Astrocyte (in vitro differentiated cells and primary cell): ENCODE measurements at regions not wholly inside any gene's neighbourhood (a gene's known extent, or its start where the extent isn't known, plus 50 kb on each side); places are given as distances from the start of the nearest gene placed in this dataset.

Experiments used
- DNase-seq: peaks from one replicate; pipeline ENCODE4 v3.0.0-alpha.2; 2010; ENCODE audit warnings: low read depth
- FAIRE-seq: peaks from 2 replicates; lab custom pipeline; 2011; peaks lifted over from hg19 to GRCh38; lab: Jason Lieb, UNC
- H2AFZ ChIP-seq: 2 replicates; pipeline ENCODE4 v1.6.0; 2012; ENCODE audit warnings: low read depth, low read length, inconsistent platforms
- H3K27ac ChIP-seq: 2 replicates; pipeline ENCODE4 v1.5.1; 2011; ENCODE audit warnings: low read depth, low read length, inconsistent platforms
- H3K27me3 ChIP-seq: 2 replicates; pipeline ENCODE4 v1.6.0; 2011; ENCODE audit warnings: low read length, inconsistent platforms; ENCODE audit not compliant: insufficient read depth
- H3K36me3 ChIP-seq: 2 replicates; pipeline ENCODE4 v1.5.1; 2011; ENCODE audit warnings: low read length, inconsistent platforms; ENCODE audit not compliant: insufficient read depth
- H3K4me1 ChIP-seq: 2 replicates; pipeline ENCODE4 v1.5.1; 2011; ENCODE audit warnings: low read length, inconsistent platforms; ENCODE audit not compliant: insufficient read depth
- H3K4me2 ChIP-seq: 2 replicates; pipeline ENCODE4 v1.6.0; 2012; ENCODE audit warnings: low read length, inconsistent platforms
- H3K4me3 ChIP-seq: 2 replicates; pipeline ENCODE4 v1.5.1; 2011; ENCODE audit warnings: low read depth, mild to moderate bottlenecking, low read length, inconsistent platforms; ENCODE audit not compliant: insufficient read depth
- H3K79me2 ChIP-seq: 2 replicates; pipeline ENCODE4 v1.6.0; 2012; ENCODE audit warnings: mild to moderate bottlenecking, low read length, inconsistent platforms; ENCODE audit not compliant: insufficient read depth
- H3K9ac ChIP-seq: 2 replicates; pipeline ENCODE4 v1.6.0; 2012; ENCODE audit warnings: mild to moderate bottlenecking, low read length, inconsistent platforms
- H3K9me3 ChIP-seq: 2 replicates; pipeline ENCODE4 v1.5.1; 2012; ENCODE audit warnings: low read depth, mild to moderate bottlenecking, low read length, inconsistent platforms; ENCODE audit not compliant: insufficient read depth
- H4K20me1 ChIP-seq: 2 replicates; pipeline ENCODE4 v1.6.0; 2012; ENCODE audit warnings: low read length, inconsistent platforms; ENCODE audit not compliant: insufficient read depth
- H3K27ac Mint-ChIP-seq: one replicate; pipeline ENCODE4 v1.8.0; 2021; ENCODE audit warnings: mild to moderate bottlenecking, mixed read lengths; ENCODE audit not compliant: unreplicated experiment
- H3K27me3 Mint-ChIP-seq: one replicate; pipeline ENCODE4 v1.8.0; 2021; ENCODE audit warnings: low read depth, mixed read lengths; ENCODE audit not compliant: unreplicated experiment
- H3K36me3 Mint-ChIP-seq: one replicate; pipeline ENCODE4 v1.8.0; 2021; ENCODE audit warnings: low read depth, mixed read lengths; ENCODE audit not compliant: unreplicated experiment
- H3K4me1 Mint-ChIP-seq: one replicate; pipeline ENCODE4 v1.8.0; 2021; ENCODE audit warnings: low read depth, mixed read lengths; ENCODE audit not compliant: unreplicated experiment
- H3K4me3 Mint-ChIP-seq: one replicate; pipeline ENCODE4 v1.8.0; 2021; ENCODE audit warnings: mild to moderate bottlenecking, moderate library complexity, mixed read lengths; ENCODE audit not compliant: unreplicated experiment
- H3K9me3 Mint-ChIP-seq: one replicate; pipeline ENCODE4 v1.8.0; 2021; ENCODE audit warnings: mild to moderate bottlenecking, mixed read lengths; ENCODE audit not compliant: unreplicated experiment
- EZH2 ChIP-seq: IDR thresholded peaks from 2 replicates; pipeline ENCODE4 v1.6.1; 2012; ENCODE audit warnings: mild to moderate bottlenecking, low read length, inconsistent platforms; ENCODE audit not compliant: insufficient read depth
- TF ChIP-seq, protein P1 (sequence below): IDR thresholded peaks from 2 replicates; pipeline ENCODE4 v1.5.1; 2011; ENCODE audit warnings: low read depth, mild to moderate bottlenecking, inconsistent platforms, low read length, moderate library complexity; ENCODE audit not compliant: insufficient read depth

DNA sequence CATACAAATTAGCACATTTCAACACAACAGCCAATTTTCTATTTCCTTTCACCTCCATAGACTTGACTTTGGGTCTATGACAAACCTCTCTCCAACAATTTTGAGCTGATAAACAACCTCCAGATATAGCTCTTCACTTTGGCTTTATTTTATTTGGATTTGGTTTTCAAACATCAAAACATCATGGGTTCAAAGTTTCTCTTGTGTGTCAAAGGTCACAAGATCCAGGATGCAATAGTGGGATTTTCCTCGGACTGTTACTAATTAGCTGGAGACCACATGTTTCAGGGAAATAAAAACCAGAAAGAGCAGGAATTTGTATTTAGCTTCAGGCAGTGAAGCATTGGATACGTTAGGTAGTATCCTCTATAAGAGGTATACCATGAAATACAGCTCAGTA lies 351.0 kb upstream of the SOX9 start:
- H3K4me3 Mint-ChIP-seq, result no peak overlapping the region
- FAIRE-seq (no peak), DNase-seq (no peak)
- no peaks in the 10 kb centered on the region for H3K27me3 Mint-ChIP-seq
- no peaks in the 10 kb centered on the region for H3K9me3 Mint-ChIP-seq
- no peaks in the 10 kb centered on the region for H3K36me3 ChIP-seq
- no peak overlapping the region for H3K4me3 ChIP-seq
- H3K36me3 Mint-ChIP-seq, result no peaks in the 10 kb centered on the region
- H3K27me3 ChIP-seq, result no peaks in the 10 kb centered on the region
- no peaks in the 10 kb centered on the region for H4K20me1 ChIP-seq
- no peak overlapping the region for H3K27ac Mint-ChIP-seq
- H3K4me2 ChIP-seq, result no peak overlapping the region
- peaks cover 2% of the 10 kb centered on the region for H3K4me1 Mint-ChIP-seq
- H3K79me2 ChIP-seq, result no peaks in the 10 kb centered on the region
- TF ChIP-seq, protein P1, sequence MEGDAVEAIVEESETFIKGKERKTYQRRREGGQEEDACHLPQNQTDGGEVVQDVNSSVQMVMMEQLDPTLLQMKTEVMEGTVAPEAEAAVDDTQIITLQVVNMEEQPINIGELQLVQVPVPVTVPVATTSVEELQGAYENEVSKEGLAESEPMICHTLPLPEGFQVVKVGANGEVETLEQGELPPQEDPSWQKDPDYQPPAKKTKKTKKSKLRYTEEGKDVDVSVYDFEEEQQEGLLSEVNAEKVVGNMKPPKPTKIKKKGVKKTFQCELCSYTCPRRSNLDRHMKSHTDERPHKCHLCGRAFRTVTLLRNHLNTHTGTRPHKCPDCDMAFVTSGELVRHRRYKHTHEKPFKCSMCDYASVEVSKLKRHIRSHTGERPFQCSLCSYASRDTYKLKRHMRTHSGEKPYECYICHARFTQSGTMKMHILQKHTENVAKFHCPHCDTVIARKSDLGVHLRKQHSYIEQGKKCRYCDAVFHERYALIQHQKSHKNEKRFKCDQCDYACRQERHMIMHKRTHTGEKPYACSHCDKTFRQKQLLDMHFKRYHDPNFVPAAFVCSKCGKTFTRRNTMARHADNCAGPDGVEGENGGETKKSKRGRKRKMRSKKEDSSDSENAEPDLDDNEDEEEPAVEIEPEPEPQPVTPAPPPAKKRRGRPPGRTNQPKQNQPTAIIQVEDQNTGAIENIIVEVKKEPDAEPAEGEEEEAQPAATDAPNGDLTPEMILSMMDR, result no peak
- TF ChIP-seq EZH2, result no peak
- H3K9me3 ChIP-seq, result no peaks in the 10 kb centered on the region
- no peaks in the 10 kb centered on the region for H3K4me1 ChIP-seq
- no peak overlapping the region for H3K27ac ChIP-seq
- H2AFZ ChIP-seq, result no peak overlapping the region
- no peak overlapping the region for H3K9ac ChIP-seq

DNA sequence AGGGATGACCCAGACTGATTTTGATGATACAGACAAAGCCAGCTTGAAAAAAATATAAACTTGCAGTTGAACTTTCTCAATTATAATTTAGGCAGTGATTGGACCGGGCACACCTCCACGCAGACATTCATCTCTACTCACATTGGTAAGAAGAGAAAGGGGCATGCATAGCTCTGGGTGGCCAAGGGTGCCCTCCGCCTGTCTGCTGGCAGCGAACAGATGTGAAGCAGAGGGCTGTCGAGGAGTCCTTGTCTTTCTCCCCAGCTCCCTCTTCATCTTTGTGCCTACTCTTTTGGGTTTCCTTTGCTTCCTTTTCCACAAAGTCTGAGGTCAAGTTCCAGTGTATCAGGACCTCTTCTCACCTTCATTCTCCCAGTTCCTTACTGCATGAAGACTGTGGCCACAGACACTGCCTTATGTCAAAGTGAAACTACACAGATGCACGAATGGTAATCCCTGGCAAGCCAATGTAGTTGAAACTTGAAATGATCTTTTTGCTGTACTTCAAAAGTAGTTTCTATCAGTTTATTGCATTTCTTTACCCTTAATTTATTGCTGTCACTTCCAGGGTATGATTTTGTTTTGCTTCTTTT lies 343.7 kb upstream of the SOX9 start:
- Mint-ChIP-seq H3K27me3 (peaks cover 6% of the 10 kb centered on the region), H3K9me3 (peaks cover 8% of the 10 kb centered on the region), H3K36me3 (no peaks in the 10 kb centered on the region), H3K4me1 (no peaks in the 10 kb centered on the region), H3K27ac (no peak overlapping the region), H3K4me3 (no peak overlapping the region)
- H3K9me3 ChIP-seq, result no peaks in the 10 kb centered on the region
- FAIRE-seq (no peak), DNase-seq (no peak)
- TF ChIP-seq EZH2, result no peak
- TF ChIP-seq, protein P1, result no peak
- H3K4me3 ChIP-seq, result no peak overlapping the region
- H3K79me2 ChIP-seq, result no peaks in the 10 kb centered on the region
- no peaks in the 10 kb centered on the region for H3K27me3 ChIP-seq
- no peaks in the 10 kb centered on the region for H3K36me3 ChIP-seq
- no peak overlapping the region for H3K4me2 ChIP-seq
- no peak overlapping the region for H3K27ac ChIP-seq
- no peak overlapping the region for H2AFZ ChIP-seq
- H4K20me1 ChIP-seq, result no peaks in the 10 kb centered on the region
- H3K9ac ChIP-seq, result no peak overlapping the region
- H3K4me1 ChIP-seq, result no peaks in the 10 kb centered on the region

DNA sequence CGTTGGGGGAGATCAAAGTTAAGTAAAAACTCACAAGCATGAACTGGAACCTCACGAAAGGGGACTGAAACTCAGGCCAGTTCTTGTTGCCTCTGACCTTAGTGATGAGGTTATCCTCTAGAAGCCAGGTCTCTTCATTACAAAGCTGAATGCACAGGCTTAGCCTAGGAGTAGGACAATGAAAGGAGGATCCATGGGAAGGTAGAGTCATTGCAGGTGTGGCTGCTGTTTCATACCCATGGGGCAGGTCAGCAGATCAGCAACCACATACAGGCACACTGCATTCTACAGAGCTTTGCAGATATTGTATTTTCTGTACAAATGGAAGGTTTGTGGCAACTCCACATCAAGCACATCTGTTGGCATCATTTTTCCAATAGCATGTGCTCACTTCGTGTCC lies 341.3 kb upstream of the SOX9 start:
- H3K4me2 ChIP-seq, result no peak overlapping the region
- no peak overlapping the region for H3K27ac ChIP-seq
- no peaks in the 10 kb centered on the region for H3K9me3 ChIP-seq
- Mint-ChIP-seq H3K4me1 (no peaks in the 10 kb centered on the region), H3K27me3 (peaks cover 6% of the 10 kb centered on the region), H3K27ac (no peak overlapping the region), H3K4me3 (no peak overlapping the region), H3K9me3 (peaks cover 8% of the 10 kb centered on the region), H3K36me3 (no peaks in the 10 kb centered on the region)
- H3K27me3 ChIP-seq, result no peaks in the 10 kb centered on the region
- no peak for FAIRE-seq
- no peak overlapping the region for H3K9ac ChIP-seq
- H4K20me1 ChIP-seq, result no peaks in the 10 kb centered on the region
- DNase-seq, result no peak
- TF ChIP-seq, protein P1, result no peak
- no peak for TF ChIP-seq EZH2
- H3K79me2 ChIP-seq, result no peaks in the 10 kb centered on the region
- H2AFZ ChIP-seq, result no peak overlapping the region
- no peak overlapping the region for H3K4me3 ChIP-seq
- no peaks in the 10 kb centered on the region for H3K4me1 ChIP-seq
- H3K36me3 ChIP-seq, result no peaks in the 10 kb centered on the region
